K562 (cell line): ENCODE measurements at regions not wholly inside any gene's neighbourhood (a gene's known extent, or its start where the extent isn't known, plus 50 kb on each side); places are given as distances from the start of the nearest gene placed in this dataset.

Experiments used
- COPS2 ChIP-seq: fragments of 450-650 bp; conservative IDR thresholded peaks from 2 replicates; pipeline ENCODE4 v1.6.1; 2016; ENCODE audit warnings: mild to moderate bottlenecking, moderate library complexity
- MTA1 ChIP-seq: fragments of 450-650 bp; IDR thresholded peaks from 2 replicates; pipeline ENCODE4 v1.6.1; 2017; ENCODE audit warnings: borderline replicate concordance
- XRCC5 ChIP-seq: fragments of 200-400 bp; formaldehyde crosslinking; IDR thresholded peaks from 2 replicates; pipeline ENCODE4 v1.6.1; 2017; ENCODE audit warnings: low read depth, mild to moderate bottlenecking, low read length
- TF ChIP-seq, protein P1 (sequence below), 2 experiments: fragments of 450-650 bp; formaldehyde crosslinking in 1 of 2; IDR thresholded peaks; 2 replicates each; pipeline versions ENCODE4 v1.4.0 to v1.6.1; 2014 to 2020; ENCODE audit warnings: mild to moderate bottlenecking in 2 of 2, borderline replicate concordance in 1 of 2, low read depth in 1 of 2
- TF ChIP-seq, protein P2 (sequence below), 2 experiments: fragments of 450-650 bp; IDR thresholded peaks; 2 replicates each; pipeline ENCODE4 v1.6.1; 2018; ENCODE audit warnings: mild to moderate bottlenecking in 2 of 2, low read depth in 1 of 2; ENCODE audit not compliant: partially characterized antibody in 2 of 2

DNA sequence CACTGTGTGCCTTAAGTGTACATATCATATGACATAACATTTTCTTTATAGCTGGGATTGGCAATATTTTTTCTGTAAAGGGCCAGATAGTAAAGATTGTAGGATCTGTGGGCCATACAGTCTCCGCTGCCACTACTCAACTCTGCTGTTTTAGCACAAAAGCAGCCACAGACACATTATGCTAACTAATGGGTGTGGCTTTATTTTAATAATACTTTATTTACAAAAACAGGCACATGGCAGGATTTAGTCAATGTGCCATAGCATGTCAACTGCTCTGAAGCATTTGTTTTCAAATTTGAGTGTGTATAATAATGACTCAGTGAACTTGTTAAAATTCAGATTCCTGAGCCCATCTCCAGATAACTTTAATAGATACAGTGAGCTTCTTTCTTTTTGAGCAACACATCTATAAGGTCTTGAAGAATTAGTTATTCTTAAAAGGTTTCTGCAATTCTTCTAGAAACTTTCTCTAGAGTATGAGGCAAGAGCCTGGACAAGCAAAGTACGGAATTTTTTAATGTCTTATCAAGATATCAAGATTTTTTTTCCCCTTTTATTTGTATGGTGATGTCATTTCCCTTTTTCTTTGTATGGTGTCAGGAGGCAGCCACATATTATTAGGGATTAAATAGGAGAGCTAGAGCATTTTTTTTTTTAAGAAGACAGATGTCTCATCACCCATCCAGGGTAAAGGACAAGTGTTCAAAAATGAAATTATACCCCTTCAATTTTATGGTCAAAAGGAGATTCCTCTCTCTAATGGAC lies 518.3 kb downstream of the DHX35 start (continued):
- TF ChIP-seq, protein P1, sequence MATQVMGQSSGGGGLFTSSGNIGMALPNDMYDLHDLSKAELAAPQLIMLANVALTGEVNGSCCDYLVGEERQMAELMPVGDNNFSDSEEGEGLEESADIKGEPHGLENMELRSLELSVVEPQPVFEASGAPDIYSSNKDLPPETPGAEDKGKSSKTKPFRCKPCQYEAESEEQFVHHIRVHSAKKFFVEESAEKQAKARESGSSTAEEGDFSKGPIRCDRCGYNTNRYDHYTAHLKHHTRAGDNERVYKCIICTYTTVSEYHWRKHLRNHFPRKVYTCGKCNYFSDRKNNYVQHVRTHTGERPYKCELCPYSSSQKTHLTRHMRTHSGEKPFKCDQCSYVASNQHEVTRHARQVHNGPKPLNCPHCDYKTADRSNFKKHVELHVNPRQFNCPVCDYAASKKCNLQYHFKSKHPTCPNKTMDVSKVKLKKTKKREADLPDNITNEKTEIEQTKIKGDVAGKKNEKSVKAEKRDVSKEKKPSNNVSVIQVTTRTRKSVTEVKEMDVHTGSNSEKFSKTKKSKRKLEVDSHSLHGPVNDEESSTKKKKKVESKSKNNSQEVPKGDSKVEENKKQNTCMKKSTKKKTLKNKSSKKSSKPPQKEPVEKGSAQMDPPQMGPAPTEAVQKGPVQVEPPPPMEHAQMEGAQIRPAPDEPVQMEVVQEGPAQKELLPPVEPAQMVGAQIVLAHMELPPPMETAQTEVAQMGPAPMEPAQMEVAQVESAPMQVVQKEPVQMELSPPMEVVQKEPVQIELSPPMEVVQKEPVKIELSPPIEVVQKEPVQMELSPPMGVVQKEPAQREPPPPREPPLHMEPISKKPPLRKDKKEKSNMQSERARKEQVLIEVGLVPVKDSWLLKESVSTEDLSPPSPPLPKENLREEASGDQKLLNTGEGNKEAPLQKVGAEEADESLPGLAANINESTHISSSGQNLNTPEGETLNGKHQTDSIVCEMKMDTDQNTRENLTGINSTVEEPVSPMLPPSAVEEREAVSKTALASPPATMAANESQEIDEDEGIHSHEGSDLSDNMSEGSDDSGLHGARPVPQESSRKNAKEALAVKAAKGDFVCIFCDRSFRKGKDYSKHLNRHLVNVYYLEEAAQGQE (IDR thresholded peaks at IDR 0.05; ENCODE audit: borderline replicate concordance), result no peak
- TF ChIP-seq, protein P1 (CRISPR knock-in tag; IDR thresholded peaks at IDR 0.05; ENCODE audit: low read depth), result no peak
- TF ChIP-seq, protein P2, sequence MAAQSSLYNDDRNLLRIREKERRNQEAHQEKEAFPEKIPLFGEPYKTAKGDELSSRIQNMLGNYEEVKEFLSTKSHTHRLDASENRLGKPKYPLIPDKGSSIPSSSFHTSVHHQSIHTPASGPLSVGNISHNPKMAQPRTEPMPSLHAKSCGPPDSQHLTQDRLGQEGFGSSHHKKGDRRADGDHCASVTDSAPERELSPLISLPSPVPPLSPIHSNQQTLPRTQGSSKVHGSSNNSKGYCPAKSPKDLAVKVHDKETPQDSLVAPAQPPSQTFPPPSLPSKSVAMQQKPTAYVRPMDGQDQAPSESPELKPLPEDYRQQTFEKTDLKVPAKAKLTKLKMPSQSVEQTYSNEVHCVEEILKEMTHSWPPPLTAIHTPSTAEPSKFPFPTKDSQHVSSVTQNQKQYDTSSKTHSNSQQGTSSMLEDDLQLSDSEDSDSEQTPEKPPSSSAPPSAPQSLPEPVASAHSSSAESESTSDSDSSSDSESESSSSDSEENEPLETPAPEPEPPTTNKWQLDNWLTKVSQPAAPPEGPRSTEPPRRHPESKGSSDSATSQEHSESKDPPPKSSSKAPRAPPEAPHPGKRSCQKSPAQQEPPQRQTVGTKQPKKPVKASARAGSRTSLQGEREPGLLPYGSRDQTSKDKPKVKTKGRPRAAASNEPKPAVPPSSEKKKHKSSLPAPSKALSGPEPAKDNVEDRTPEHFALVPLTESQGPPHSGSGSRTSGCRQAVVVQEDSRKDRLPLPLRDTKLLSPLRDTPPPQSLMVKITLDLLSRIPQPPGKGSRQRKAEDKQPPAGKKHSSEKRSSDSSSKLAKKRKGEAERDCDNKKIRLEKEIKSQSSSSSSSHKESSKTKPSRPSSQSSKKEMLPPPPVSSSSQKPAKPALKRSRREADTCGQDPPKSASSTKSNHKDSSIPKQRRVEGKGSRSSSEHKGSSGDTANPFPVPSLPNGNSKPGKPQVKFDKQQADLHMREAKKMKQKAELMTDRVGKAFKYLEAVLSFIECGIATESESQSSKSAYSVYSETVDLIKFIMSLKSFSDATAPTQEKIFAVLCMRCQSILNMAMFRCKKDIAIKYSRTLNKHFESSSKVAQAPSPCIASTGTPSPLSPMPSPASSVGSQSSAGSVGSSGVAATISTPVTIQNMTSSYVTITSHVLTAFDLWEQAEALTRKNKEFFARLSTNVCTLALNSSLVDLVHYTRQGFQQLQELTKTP (IDR thresholded peaks at IDR 0.05; ENCODE audit: low read depth in 1 of 2, partially characterized antibody in 2 of 2), result no peak
- TF ChIP-seq XRCC5 (no peak), COPS2 (no peak), MTA1 (no peak)
- TF ChIP-seq, all 486 proteins: peak for 0
